Keratinocyte (primary cell): ENCODE measurements at regions not wholly inside any gene's neighbourhood (a gene's known extent, or its start where the extent isn't known, plus 50 kb on each side); places are given as distances from the start of the nearest gene placed in this dataset.

Experiments
- DNase-seq: peaks from one replicate; pipeline ENCODE4 v3.0.0-alpha.2; 2011; ENCODE audit warnings: low read depth, missing footprints, low spot score
- FAIRE-seq: peaks from 2 replicates; lab custom pipeline; 2011; peaks lifted over from hg19 to GRCh38; lab: Jason Lieb, UNC
- H2AFZ ChIP-seq: 2 replicates; pipeline ENCODE4 v1.6.0; 2012; ENCODE audit warnings: low read length, control low read depth, inconsistent platforms; ENCODE audit not compliant: control insufficient read depth
- H3K27ac ChIP-seq: 2 replicates; pipeline ENCODE4 v1.5.1; 2011; ENCODE audit warnings: low read length; ENCODE audit not compliant: control insufficient read depth, insufficient read depth
- H3K27me3 ChIP-seq: 3 replicates; pipeline ENCODE4 v1.6.0; 2011; ENCODE audit warnings: low read length; ENCODE audit not compliant: control insufficient read depth, insufficient read depth; ENCODE audit errors: extremely low read depth
- H3K36me3 ChIP-seq, 2 experiments: 2 replicates in 1 of 2; 3 replicates in 1 of 2; pipeline ENCODE4 v1.5.1; 2011; ENCODE audit warnings: low read length in 2 of 2, mild to moderate bottlenecking in 1 of 2; ENCODE audit not compliant: control insufficient read depth in 2 of 2, insufficient read depth in 2 of 2; ENCODE audit errors: extremely low read depth in 1 of 2
- H3K4me1 ChIP-seq: 3 replicates; pipeline ENCODE4 v1.5.1; 2011; ENCODE audit warnings: low read length; ENCODE audit not compliant: control insufficient read depth, insufficient read depth; ENCODE audit errors: extremely low read depth
- H3K4me2 ChIP-seq: 3 replicates; pipeline ENCODE4 v1.6.0; 2011; ENCODE audit warnings: low read depth, low read length; ENCODE audit not compliant: control insufficient read depth, insufficient read depth; ENCODE audit errors: extremely low read depth
- H3K4me3 ChIP-seq, 3 experiments: fragments of 200-600 bp in 1 of 3; sonication (generic) in 1 of 3; 2 replicates in 2 of 3; 3 replicates in 1 of 3; pipeline ENCODE4 v1.5.1; 2011 to 2016; ENCODE audit warnings: low read length in 3 of 3, mild to moderate bottlenecking in 3 of 3, control low read depth in 2 of 3, inconsistent platforms in 1 of 3, low read depth in 1 of 3, mixed read lengths in 1 of 3, mixed run types in 1 of 3, moderate library complexity in 1 of 3; ENCODE audit not compliant: control insufficient read depth in 2 of 3, insufficient read depth in 2 of 3; ENCODE audit errors: extremely low read depth in 1 of 3
- H3K79me2 ChIP-seq: 2 replicates; pipeline ENCODE4 v1.6.0; 2012; ENCODE audit warnings: low read length; ENCODE audit not compliant: control insufficient read depth, insufficient read depth
- H3K9ac ChIP-seq: 3 replicates; pipeline ENCODE4 v1.6.0; 2011; ENCODE audit warnings: low read length; ENCODE audit not compliant: control insufficient read depth, insufficient read depth; ENCODE audit errors: extremely low read depth
- H3K9me1 ChIP-seq: 3 replicates; pipeline ENCODE4 v1.6.0; 2011; ENCODE audit warnings: low read length; ENCODE audit not compliant: control insufficient read depth, insufficient read depth; ENCODE audit errors: extremely low read depth
- H3K9me3 ChIP-seq: 2 replicates; pipeline ENCODE4 v1.5.1; 2012; ENCODE audit warnings: low read depth, low read length; ENCODE audit not compliant: control insufficient read depth
- H4K20me1 ChIP-seq: 3 replicates; pipeline ENCODE4 v1.6.0; 2011; ENCODE audit warnings: low read length; ENCODE audit not compliant: control insufficient read depth, insufficient read depth; ENCODE audit errors: extremely low read depth
- EZH2 ChIP-seq: IDR thresholded peaks from one replicate; pipeline ENCODE4 v1.6.1; 2012; ENCODE audit warnings: inconsistent platforms, mild to moderate bottlenecking, low read length, moderate library complexity
- dilution Hi-C: fragments of 300-500 bp; cut with MboI; formaldehyde crosslinking; loops from one replicate; pipeline ENCODE4 v1.7.0; 2020; ENCODE audit warnings: low sequenced_read_pairs; ENCODE audit not compliant: extremely low pct_ligation_motif_present
- TF ChIP-seq, protein P1 (sequence below), 3 experiments: IDR thresholded peaks in 1 of 3; conservative IDR thresholded peaks in 1 of 3; optimal IDR thresholded peaks in 1 of 3; 2 replicates in 2 of 3; 3 replicates in 1 of 3; pipeline versions ENCODE3 to v1.5.1; 2011; ENCODE audit warnings: low read length in 3 of 3, mild to moderate bottlenecking in 3 of 3, moderate library complexity in 2 of 3, control low read depth in 1 of 3, inconsistent platforms in 1 of 3; ENCODE audit not compliant: insufficient read depth in 2 of 3; ENCODE audit errors: extremely low read depth in 1 of 3

- dilution Hi-C loops, result no loop called here
- no peak overlapping the region for H3K9ac ChIP-seq
- no peaks in the 10 kb centered on the region for H3K9me1 ChIP-seq
- H2AFZ ChIP-seq, result no peak overlapping the region
- H3K27me3 ChIP-seq, result no peaks in the 10 kb centered on the region
- H3K4me1 ChIP-seq, result no peaks in the 10 kb centered on the region
- H3K4me2 ChIP-seq, result no peak overlapping the region
- H3K9me3 ChIP-seq, result no peaks in the 10 kb centered on the region
- no peak for TF ChIP-seq EZH2
- TF ChIP-seq, protein P1, sequence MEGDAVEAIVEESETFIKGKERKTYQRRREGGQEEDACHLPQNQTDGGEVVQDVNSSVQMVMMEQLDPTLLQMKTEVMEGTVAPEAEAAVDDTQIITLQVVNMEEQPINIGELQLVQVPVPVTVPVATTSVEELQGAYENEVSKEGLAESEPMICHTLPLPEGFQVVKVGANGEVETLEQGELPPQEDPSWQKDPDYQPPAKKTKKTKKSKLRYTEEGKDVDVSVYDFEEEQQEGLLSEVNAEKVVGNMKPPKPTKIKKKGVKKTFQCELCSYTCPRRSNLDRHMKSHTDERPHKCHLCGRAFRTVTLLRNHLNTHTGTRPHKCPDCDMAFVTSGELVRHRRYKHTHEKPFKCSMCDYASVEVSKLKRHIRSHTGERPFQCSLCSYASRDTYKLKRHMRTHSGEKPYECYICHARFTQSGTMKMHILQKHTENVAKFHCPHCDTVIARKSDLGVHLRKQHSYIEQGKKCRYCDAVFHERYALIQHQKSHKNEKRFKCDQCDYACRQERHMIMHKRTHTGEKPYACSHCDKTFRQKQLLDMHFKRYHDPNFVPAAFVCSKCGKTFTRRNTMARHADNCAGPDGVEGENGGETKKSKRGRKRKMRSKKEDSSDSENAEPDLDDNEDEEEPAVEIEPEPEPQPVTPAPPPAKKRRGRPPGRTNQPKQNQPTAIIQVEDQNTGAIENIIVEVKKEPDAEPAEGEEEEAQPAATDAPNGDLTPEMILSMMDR (optimal IDR thresholded peaks at IDR 0.05 in 1 of 3, IDR thresholded peaks at IDR 0.05 in 1 of 3, conservative IDR thresholded peaks at IDR 0.05 in 1 of 3; ENCODE audit: extremely low read depth in 1 of 3, insufficient read depth in 2 of 3, low read length in 3 of 3), result no peak
- H4K20me1 ChIP-seq, result no peaks in the 10 kb centered on the region
- no peak overlapping the region for H3K4me3 ChIP-seq
- FAIRE-seq, result no peak
- no peak overlapping the region for H3K27ac ChIP-seq
- H3K79me2 ChIP-seq, result no peaks in the 10 kb centered on the region
- no peak for DNase-seq
- no peaks in the 10 kb centered on the region for H3K36me3 ChIP-seq
These were observed 119.3 kb upstream of the RALGAPA2 start for GRCh38 chr20:20831794-20832193.

- no peaks in the 10 kb centered on the region for H4K20me1 ChIP-seq
- no peak overlapping the region for H3K27ac ChIP-seq
- no peak overlapping the region for H3K4me2 ChIP-seq
- no peaks in the 10 kb centered on the region for H3K9me1 ChIP-seq
- DNase-seq (no peak), FAIRE-seq (no peak)
- H2AFZ ChIP-seq, result no peak overlapping the region
- H3K9me3 ChIP-seq, result no peaks in the 10 kb centered on the region
- dilution Hi-C loops, result no loop called here
- no peaks in the 10 kb centered on the region for H3K79me2 ChIP-seq
- no peaks in the 10 kb centered on the region for H3K36me3 ChIP-seq
- no peak overlapping the region for H3K4me3 ChIP-seq
- TF ChIP-seq EZH2, result no peak
- TF ChIP-seq, protein P1 (optimal IDR thresholded peaks at IDR 0.05 in 1 of 3, IDR thresholded peaks at IDR 0.05 in 1 of 3, conservative IDR thresholded peaks at IDR 0.05 in 1 of 3; ENCODE audit: extremely low read depth in 1 of 3, insufficient read depth in 2 of 3, low read length in 3 of 3), result no peak
- no peaks in the 10 kb centered on the region for H3K4me1 ChIP-seq
- no peak overlapping the region for H3K9ac ChIP-seq
- no peaks in the 10 kb centered on the region for H3K27me3 ChIP-seq
These were observed 117.2 kb upstream of the RALGAPA2 start for GRCh38 chr20:20829681-20830080.
